Gastroesophageal sphincter (tissue), 3 donors: ENCODE measurements at regions not wholly inside any gene's neighbourhood (a gene's known extent, or its start where the extent isn't known, plus 50 kb on each side); places are given as distances from the start of the nearest gene placed in this dataset.

ENCODE experiments used
- CTCF ChIP-seq, 4 experiments: fragments of 200-600 bp in 2 of 4; fragments of 450-650 bp in 2 of 4; sonication (generic) in 1 of 4; IDR thresholded peaks; one replicate each; pipeline ENCODE4 v1.5.1; 2017 to 2019; ENCODE audit warnings: antibody characterized with exemption in 4 of 4, mild to moderate bottlenecking in 2 of 4, moderate library complexity in 2 of 4
- EP300 ChIP-seq: sonication (generic); formaldehyde crosslinking; IDR thresholded peaks from one replicate; pipeline ENCODE4 v1.6.1; 2017; ENCODE audit warnings: antibody characterized with exemption, mild to moderate bottlenecking
- POLR2A ChIP-seq, 2 donors: fragments of 450-650 bp; IDR thresholded peaks; one replicate each; pipeline ENCODE4 v1.6.1; 2017; ENCODE audit warnings: antibody characterized with exemption in 2 of 2, mild to moderate bottlenecking in 2 of 2, moderate library complexity in 1 of 2
- POLR2AphosphoS5 ChIP-seq: sonication (generic); formaldehyde crosslinking; IDR thresholded peaks from one replicate; pipeline ENCODE4 v1.6.1; 2017; ENCODE audit warnings: antibody characterized with exemption

DNA sequence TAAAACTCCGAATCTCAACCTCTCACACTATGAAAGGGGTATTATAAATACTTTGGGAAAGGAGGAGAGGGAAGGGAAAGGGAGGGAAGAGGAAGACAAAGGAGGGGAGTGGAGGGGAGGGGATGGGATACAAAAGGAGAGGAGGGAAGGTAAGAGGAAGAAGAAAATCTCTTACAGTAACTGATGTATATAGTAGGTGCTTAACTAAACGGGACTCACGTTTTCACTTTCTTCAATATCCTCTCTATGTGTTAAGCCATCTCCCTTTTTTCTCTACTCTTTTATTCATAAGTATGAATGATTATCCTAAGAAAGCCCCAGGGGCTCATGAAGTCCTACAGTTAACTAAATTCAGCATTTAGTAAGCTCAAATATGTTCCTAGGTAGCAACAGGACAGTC, 729.6 kb upstream of the NR2F2 start:
- TF ChIP-seq POLR2A (IDR thresholded peaks at IDR 0.05) (no peak), CTCF (IDR thresholded peaks at IDR 0.05) (no peak), EP300 (no peak), POLR2AphosphoS5 (no peak)
